ENCODE measurements at regions not wholly inside any gene's neighbourhood (a gene's known extent, or its start where the extent isn't known, plus 50 kb on each side); places are given as distances from the start of the nearest gene placed in this dataset.

DNA sequence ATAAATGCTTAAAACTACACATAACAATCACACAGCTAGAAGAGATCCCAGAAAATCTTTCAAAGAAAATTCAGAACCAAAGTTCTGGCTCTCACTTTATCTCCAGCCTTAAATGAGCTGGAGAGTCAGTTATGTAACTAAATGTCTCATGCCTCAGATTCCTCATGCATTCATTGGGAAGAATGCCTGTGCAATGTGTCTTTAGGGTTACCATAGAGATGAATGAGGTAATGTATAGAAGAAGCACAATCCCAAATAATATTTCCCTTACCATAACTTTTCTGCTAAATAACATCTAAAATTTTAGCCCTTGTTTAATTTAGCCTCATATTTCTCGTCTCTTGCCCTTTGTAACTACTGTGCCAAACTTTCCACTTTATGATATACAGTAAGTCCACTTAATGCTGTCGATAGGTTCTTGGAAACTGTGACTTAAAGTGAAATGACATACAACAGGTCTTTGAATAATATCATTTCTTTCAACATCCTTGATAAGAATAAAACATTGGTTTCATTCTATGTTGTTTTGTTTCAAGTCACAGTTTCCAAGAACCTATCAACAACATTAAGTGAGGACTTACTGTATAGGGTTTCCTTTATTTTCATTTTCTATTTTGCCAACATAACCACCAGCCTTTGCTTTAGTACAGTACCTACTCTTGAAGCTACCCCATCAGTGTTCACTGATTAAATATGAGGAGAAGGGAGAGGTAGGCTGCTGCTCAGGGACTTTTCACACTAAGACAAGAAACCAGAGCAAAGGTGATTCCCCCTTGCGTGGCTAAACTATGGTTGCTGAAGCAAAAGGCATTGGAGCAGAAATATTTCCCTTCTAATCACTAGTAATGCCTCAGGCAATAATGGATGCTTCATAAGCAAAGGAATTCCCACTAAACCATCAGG, 295.7 kb upstream of the PTGER4 start:
- intact Hi-C loops (cut with DNase I; ENCODE audit: low total_unique reads) (no loop called here), in situ Hi-C loops (cut with MboI; ENCODE audit: low pct_ligation_motif_present in 1 of 4, low pct_unique_long_range_greater_than_20kb in 1 of 4, low sequenced_read_pairs in 3 of 4) (loop anchor here in 1 of 4 donors (25.0 kb wide), 1 partner anchor 303 kb away; the partner anchor contains the start of gene PTGER4)
- H3K27me3 ChIP-seq: no peaks in the 10 kb centered on the region
- DNase-seq: no peak
- no peaks in the 10 kb centered on the region for H3K9me3 ChIP-seq
- 61 to 65% methylated on average over 2 to 3 of the region's 3 CpGs for WGBS, 2 donors (ENCODE audit: low coverage in 1 of 2)
- TF ChIP-seq POLR2AphosphoS5 (IDR thresholded peaks at IDR 0.05) (no peak), POLR2A (IDR thresholded peaks at IDR 0.05) (no peak), EP300 (IDR thresholded peaks at IDR 0.05; ENCODE audit: low read depth) (no peak), CTCF (IDR thresholded peaks at IDR 0.05) (no peak)
- H3K36me3 ChIP-seq: no peaks in the 10 kb centered on the region
- no peak overlapping the region for H3K4me3 ChIP-seq
- no peak overlapping the region for H3K27ac ChIP-seq
- peaks cover 3 to 29% (median 5%) of the 10 kb centered on the region in 4 donors for H3K4me1 ChIP-seq

GRCh38 chr5:40381676-40382363, 297.9 kb upstream of the PTGER4 start:
- in situ Hi-C loops (cut with MboI; ENCODE audit: low pct_ligation_motif_present in 1 of 4, low pct_unique_long_range_greater_than_20kb in 1 of 4, low sequenced_read_pairs in 3 of 4) (loop anchor here in 1 of 4 donors (25.0 kb wide), 1 partner anchor 305 kb away; the partner anchor contains the start of gene PTGER4), intact Hi-C loops (cut with DNase I; ENCODE audit: low total_unique reads) (no loop called here)
- DNase-seq: no peak
- peak overlapping the region; percentile 12 to 44 (median 36) for H3K27ac ChIP-seq
- TF ChIP-seq POLR2A (IDR thresholded peaks at IDR 0.05) (no peak), EP300 (IDR thresholded peaks at IDR 0.05; ENCODE audit: low read depth) (peak; percentile 35), POLR2AphosphoS5 (IDR thresholded peaks at IDR 0.05) (peak in 2 of 3 donors; percentile 16 to 51), CTCF (IDR thresholded peaks at IDR 0.05) (no peak)
- H3K4me1 ChIP-seq: peaks cover 3 to 29% (median 5%) of the 10 kb centered on the region in 4 donors
- H3K36me3 ChIP-seq: no peaks in the 10 kb centered on the region
- no peak overlapping the region for H3K4me3 ChIP-seq
- H3K9me3 ChIP-seq: no peaks in the 10 kb centered on the region
- 77% methylated on average over 4 of the region's 4 CpGs for WGBS, 2 donors (ENCODE audit: low coverage in 1 of 2)
- H3K27me3 ChIP-seq: no peaks in the 10 kb centered on the region

DNA sequence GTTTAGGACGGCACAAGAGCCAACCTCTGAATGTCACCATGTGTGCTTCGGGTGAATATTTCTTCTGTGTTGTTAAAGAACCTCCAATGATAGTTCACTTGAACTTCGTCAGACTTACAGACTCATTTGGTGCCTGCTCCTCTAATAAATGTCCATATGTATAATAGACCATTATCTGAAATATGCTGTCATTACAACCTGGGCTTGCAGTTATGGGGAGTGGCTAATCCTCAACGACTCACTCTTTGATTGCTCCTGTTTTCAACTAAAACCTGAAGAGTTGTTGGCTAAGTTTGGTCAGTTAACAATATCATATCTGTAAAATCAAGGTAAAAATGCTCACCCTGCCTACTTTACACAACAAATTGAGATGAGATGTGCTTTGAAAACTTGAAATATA, 298.7 kb upstream of the PTGER4 start:
- Histone ChIP-seq H3K4me3 (no peak overlapping the region), H3K27me3 (no peaks in the 10 kb centered on the region), H3K9me3 (no peaks in the 10 kb centered on the region), H3K27ac (peak overlapping the region in 1 of 4 donors; percentile 44), H3K36me3 (no peaks in the 10 kb centered on the region), H3K4me1 (peaks cover 3 to 33% (median 5%) of the 10 kb centered on the region in 4 donors)
- TF ChIP-seq POLR2AphosphoS5 (IDR thresholded peaks at IDR 0.05) (no peak), POLR2A (IDR thresholded peaks at IDR 0.05) (no peak), EP300 (IDR thresholded peaks at IDR 0.05; ENCODE audit: low read depth) (no peak), CTCF (IDR thresholded peaks at IDR 0.05) (no peak)
- in situ Hi-C loops (cut with MboI; ENCODE audit: low pct_ligation_motif_present in 1 of 4, low pct_unique_long_range_greater_than_20kb in 1 of 4, low sequenced_read_pairs in 3 of 4): loop anchor here in 1 of 4 donors (25.0 kb wide), 1 partner anchor 306 kb away; the partner anchor contains the start of gene PTGER4
- 95 to 100% methylated on average over 1 to 4 of the region's 4 CpGs for WGBS, 2 donors (ENCODE audit: low coverage in 1 of 2)
- no peak for DNase-seq
- intact Hi-C loops (cut with DNase I; ENCODE audit: low total_unique reads): no loop called here

All from transverse colon (tissue), 4 donors.